ENCODE measurements at regions not wholly inside any gene's neighbourhood (a gene's known extent, or its start where the extent isn't known, plus 50 kb on each side); places are given as distances from the start of the nearest gene placed in this dataset.

GRCh38 chr2:163171786-163172530 lies 333.4 kb upstream of the KCNH7 start:
- TF ChIP-seq CTCF (IDR thresholded peaks at IDR 0.05; ENCODE audit: low read length), result no peak
- no peak for TF ChIP-seq EZH2 (IDR thresholded peaks at IDR 0.05; ENCODE audit: borderline replicate concordance, low read length)

Data from OCI-LY1 (cell line).